ENCODE measurements at regions not wholly inside any gene's neighbourhood (a gene's known extent, or its start where the extent isn't known, plus 50 kb on each side); places are given as distances from the start of the nearest gene placed in this dataset.

DNA sequence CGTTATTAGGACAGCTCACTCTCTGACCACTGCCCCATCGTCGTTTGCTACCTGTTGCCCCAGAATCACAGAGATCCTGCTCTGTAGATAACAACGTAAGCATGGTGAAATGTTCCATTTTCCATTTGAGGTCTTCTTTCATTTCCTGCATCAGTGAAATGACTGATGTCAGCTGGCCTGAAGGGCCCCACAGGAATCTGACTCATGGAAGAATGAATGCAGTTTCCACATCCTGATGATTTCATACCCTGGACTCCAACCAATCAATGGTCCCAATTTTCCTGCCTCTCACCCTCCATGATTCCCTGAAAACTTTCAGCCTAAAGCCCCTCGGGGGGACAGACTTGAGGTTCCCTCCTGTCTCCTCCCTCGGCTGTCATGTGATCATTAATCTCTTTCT, 394.4 kb upstream of the CDH4 start:
- Mint-ChIP-seq H3K27ac (no peak overlapping the region), H3K4me3 (no peak overlapping the region), H3K36me3 (no peaks in the 10 kb centered on the region), H3K4me1 (no peaks in the 10 kb centered on the region), H3K27me3 (no peaks in the 10 kb centered on the region), H3K9me3 (peaks cover 5 to 8% of the 10 kb centered on the region in 2 donors)
- DNase-seq (no peak), ATAC-seq (replicated peaks) (no peak)

DNA sequence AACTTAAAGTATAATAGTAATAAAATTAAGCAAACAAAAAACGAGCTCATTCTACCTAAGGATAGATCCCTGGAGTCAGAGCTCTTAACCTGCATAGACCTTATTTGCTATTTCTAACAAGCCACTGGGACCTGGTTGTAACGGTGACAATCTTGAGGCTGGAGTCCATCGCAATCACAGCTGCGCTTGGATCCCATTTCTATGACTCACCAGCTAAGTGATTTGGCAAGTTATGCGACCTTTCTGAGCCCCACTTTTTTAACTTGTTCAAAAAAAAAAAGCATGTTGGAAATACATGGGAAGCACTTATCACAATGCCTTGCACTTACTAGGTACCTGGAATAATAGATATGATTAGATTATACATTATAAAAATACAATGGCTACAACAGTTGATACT, 389.5 kb upstream of the CDH4 start:
- H3K27ac Mint-ChIP-seq = no peak overlapping the region
- peaks cover 0 to 3% of the 10 kb centered on the region in 2 donors for H3K9me3 Mint-ChIP-seq
- no peak for DNase-seq
- no peak overlapping the region for H3K4me3 Mint-ChIP-seq
- peaks cover 0 to 6% of the 10 kb centered on the region in 2 donors for H3K27me3 Mint-ChIP-seq
- H3K4me1 Mint-ChIP-seq = no peaks in the 10 kb centered on the region
- ATAC-seq (replicated peaks) = no peak
- no peaks in the 10 kb centered on the region for H3K36me3 Mint-ChIP-seq

DNA sequence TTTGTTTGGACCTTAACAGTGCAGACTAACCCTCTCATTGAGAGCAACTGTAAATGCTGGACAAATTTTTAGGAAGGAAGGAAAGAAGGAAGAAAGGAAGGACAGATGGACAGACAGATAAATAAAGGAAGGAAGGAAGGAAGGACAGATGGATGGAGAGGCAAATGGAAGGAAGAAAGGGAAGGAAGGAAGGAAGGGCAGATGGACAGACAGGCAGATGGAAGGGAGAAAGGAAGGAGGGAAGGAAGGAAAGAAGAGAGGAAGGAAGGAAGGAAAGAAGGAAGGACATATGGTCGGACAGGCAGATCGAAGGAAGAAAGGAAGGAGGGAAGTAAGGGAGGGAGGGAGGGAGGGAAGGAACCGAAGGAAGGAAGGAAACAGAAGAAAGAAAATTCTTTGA, 388.5 kb upstream of the CDH4 start:
- ATAC-seq (replicated peaks) (no peak), DNase-seq (no peak)
- Mint-ChIP-seq H3K27ac (no peak overlapping the region), H3K4me3 (no peak overlapping the region), H3K4me1 (no peaks in the 10 kb centered on the region), H3K36me3 (no peaks in the 10 kb centered on the region), H3K9me3 (peaks cover 0 to 3% of the 10 kb centered on the region in 2 donors), H3K27me3 (peaks cover 0 to 6% of the 10 kb centered on the region in 2 donors)

DNA sequence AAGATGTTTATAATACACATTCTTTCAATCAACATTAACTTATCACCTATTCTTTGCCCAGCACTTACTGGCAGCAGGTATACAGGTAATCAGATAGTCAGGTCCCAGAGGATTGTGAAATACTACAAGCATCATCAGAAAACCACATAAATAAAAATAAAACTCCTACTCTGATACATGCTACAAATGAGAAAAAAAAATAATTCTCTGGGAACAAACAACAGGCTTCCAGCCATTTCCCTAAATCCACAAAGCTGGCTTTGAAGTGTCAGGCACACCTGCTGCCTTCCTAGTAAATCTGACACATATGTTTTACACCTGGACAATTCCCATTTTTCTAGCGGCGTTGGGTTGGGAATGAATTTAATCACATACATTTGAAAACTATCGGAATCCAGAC, 384.5 kb upstream of the CDH4 start:
- DNase-seq = no peak
- Mint-ChIP-seq H3K9me3 (peaks cover 0 to 3% of the 10 kb centered on the region in 2 donors), H3K36me3 (no peaks in the 10 kb centered on the region), H3K27ac (no peak overlapping the region), H3K4me1 (no peaks in the 10 kb centered on the region), H3K4me3 (no peak overlapping the region), H3K27me3 (peaks cover 0 to 6% of the 10 kb centered on the region in 2 donors)
- ATAC-seq (replicated peaks) = no peak

DNA sequence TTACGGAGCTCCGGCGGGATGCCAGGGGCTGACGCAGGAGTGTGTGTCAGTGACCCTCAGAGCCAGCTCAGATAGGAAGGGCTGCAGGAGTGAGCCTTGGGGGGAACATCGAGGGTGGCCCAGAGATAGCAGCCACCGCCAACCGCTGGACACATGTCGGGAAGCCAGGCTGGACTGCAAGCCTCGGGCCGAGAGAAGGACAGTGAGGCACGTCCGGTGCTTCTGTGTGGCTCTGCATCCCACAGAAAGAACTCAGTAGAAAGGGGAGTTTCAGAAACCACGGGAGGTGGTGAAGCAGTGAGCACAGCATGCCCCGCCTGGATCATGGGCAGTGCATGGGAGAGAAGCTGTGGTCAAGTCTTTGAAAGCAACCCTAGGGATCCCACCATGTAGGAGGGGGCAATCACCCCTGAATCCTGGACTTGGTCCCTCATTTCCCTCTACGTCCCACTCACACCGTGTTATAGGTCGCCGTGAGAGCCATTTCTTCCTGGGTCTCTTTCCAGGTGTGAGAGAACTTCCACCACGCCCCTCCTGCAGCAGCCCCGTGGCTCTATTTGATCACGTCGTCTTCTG, 383.7 kb upstream of the CDH4 start:
- Mint-ChIP-seq H3K36me3 (no peaks in the 10 kb centered on the region), H3K9me3 (peaks cover 0 to 2% of the 10 kb centered on the region in 2 donors), H3K4me3 (no peak overlapping the region), H3K27me3 (peaks cover 0 to 4% of the 10 kb centered on the region in 2 donors), H3K4me1 (no peaks in the 10 kb centered on the region), H3K27ac (no peak overlapping the region)
- DNase-seq (no peak), ATAC-seq (replicated peaks) (no peak)

DNA sequence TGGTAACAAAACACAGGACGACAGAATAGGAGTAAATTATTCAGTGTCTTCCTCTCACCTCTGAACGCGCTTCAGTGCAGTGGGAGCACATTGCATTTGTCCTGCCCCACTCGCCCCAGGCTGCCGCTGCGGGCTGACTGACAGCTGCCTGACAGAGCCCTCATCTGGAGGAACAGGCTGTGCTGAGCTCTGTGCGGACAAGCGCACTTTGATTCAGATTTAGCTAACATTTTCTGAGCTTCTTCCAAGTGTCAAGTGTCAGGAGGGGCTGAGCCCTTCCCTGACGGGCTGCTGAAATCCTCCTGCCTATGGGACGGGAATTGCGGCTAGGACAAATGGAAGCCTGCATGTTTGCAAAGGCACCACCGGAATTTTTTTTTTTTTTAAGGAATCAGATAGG, 383.0 kb upstream of the CDH4 start:
- Mint-ChIP-seq H3K27me3 (no peaks in the 10 kb centered on the region), H3K36me3 (no peaks in the 10 kb centered on the region), H3K27ac (no peak overlapping the region), H3K9me3 (no peaks in the 10 kb centered on the region), H3K4me1 (no peaks in the 10 kb centered on the region), H3K4me3 (no peak overlapping the region)
- ATAC-seq (replicated peaks) = no peak
- no peak for DNase-seq

DNA sequence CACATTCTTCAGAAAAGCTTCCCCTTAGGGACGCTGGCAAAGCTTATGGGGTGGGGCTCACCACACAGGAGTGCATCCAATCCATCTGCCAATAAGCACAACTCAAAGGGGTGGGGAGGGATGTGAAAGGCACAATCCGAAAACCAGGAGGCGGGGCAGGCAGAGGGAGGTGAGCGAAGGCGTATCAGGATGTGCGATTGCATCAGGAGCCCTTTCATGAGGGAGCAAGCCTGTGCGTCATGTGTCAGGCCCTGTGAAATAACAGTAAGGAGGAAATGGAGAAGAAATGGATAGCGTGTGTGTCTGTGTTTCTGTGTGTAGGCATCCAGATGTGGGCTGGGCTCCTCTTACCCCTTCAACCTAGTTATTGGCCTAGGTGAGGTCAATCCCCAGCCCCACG, 382.4 kb upstream of the CDH4 start:
- no peak overlapping the region for H3K4me3 Mint-ChIP-seq
- ATAC-seq (replicated peaks) = no peak
- H3K9me3 Mint-ChIP-seq = no peaks in the 10 kb centered on the region
- no peaks in the 10 kb centered on the region for H3K36me3 Mint-ChIP-seq
- no peak overlapping the region for H3K27ac Mint-ChIP-seq
- no peaks in the 10 kb centered on the region for H3K4me1 Mint-ChIP-seq
- no peak for DNase-seq
- no peaks in the 10 kb centered on the region for H3K27me3 Mint-ChIP-seq

DNA sequence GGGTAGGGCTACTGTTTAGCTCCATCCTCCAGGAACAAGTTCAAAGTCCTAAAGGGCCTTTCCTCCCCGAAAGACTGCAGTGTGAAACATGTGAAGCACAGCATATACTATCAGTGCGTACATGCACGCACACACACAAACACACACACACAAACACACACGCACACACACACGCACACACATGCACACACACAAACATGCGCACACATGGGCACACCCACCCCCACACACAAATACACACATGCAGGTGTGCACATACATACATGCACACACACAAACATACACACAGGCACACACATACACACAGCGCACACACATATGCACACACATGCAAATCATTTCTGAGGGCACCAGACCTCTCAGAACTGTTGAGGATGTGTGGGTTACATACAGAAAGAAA, 382.0 kb upstream of the CDH4 start:
- no peaks in the 10 kb centered on the region for H3K9me3 Mint-ChIP-seq
- DNase-seq (no peak), ATAC-seq (replicated peaks) (no peak)
- no peak overlapping the region for H3K4me3 Mint-ChIP-seq
- no peaks in the 10 kb centered on the region for H3K36me3 Mint-ChIP-seq
- H3K27me3 Mint-ChIP-seq = no peaks in the 10 kb centered on the region
- no peaks in the 10 kb centered on the region for H3K4me1 Mint-ChIP-seq
- no peak overlapping the region for H3K27ac Mint-ChIP-seq

DNA sequence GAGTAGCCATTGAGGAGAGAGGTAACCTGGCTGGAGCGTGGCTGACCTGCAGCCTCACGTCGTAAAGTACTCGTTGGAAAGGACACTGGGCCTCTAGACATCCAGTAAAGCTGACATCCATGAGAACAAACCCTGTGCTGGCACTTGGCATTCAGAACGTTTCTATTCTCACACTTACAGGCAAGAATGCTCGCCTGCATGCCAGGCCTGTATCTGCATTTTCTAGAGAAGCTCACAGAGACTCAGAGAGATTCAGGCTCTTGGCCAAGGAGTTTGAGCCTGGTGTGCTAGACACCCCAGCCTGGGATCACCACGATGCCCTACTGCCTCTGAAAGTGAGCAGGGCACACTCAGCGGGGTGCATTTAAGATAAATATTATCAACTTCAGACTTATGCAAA, 379.8 kb upstream of the CDH4 start:
- no peak overlapping the region for H3K27ac Mint-ChIP-seq
- no peak for DNase-seq

DNA sequence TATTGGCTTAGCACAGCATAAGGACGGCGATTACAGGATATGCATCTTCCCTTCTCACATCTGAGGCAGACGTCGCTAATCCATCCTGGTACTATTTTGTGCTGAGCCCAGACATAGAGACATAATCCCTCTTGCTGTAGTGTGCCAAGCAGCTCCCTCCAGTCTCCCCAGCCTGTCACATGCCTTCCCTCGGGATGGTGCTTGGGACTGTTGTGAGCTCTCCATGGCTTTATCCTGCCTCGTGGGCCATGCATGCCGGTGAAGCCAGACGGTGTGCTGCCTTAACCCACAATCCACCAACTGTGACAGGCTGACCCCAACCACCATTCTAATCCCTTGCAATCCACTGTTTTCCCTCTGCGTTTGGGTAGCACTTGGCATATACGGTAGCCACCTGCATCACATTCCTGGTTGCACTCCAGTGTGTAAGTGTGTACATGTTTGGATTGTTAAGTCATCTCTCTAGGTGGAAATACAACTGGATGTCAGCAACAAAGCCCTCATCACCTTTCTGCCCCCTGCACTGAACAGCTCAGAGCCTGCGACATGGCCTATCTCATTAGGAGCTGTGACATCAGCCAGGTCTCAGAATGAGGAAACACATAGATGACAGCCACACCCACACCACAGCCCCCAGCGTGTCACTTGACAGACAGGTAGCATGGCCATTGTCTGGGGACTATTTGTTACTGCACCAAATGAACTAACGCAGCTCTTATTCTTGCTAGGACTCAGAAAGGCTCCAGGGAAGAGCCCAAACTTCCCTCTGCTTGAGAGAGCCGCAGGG, 374.8 kb upstream of the CDH4 start:
- no peaks in the 10 kb centered on the region for H3K36me3 Mint-ChIP-seq
- H3K4me1 Mint-ChIP-seq = no peaks in the 10 kb centered on the region
- peaks cover 2 to 4% of the 10 kb centered on the region in 2 donors for H3K9me3 Mint-ChIP-seq
- no peaks in the 10 kb centered on the region for H3K27me3 Mint-ChIP-seq
- ATAC-seq (replicated peaks) (no peak), DNase-seq (no peak)
- no peak overlapping the region for H3K27ac Mint-ChIP-seq
- no peak overlapping the region for H3K4me3 Mint-ChIP-seq

More for the DNA sequence above, 379.8 kb upstream of the CDH4 start:
- no peaks in the 10 kb centered on the region for H3K27me3 Mint-ChIP-seq
- H3K36me3 Mint-ChIP-seq = no peaks in the 10 kb centered on the region
- no peaks in the 10 kb centered on the region for H3K9me3 Mint-ChIP-seq
- no peaks in the 10 kb centered on the region for H3K4me1 Mint-ChIP-seq
- no peak overlapping the region for H3K4me3 Mint-ChIP-seq
- ATAC-seq (replicated peaks) = no peak

DNA sequence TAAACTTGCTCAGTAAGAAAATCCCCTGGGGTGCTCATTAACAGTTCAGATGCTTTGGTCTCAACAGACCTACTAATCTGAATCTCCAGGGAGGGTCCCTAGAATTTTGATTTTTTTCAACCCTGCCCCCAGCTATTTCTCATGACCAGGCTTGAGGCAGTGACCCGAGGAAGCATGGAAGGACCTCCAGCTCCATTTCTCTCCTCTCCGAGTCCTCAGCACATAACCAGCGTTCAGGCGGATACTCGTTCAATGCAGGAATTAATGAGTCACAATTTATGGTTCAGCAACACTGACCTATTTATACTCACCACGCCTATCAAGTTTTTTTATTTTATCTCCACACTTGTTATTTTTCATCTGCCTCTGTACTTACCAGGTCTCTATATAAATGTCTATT, 369.2 kb upstream of the CDH4 start:
- no peak overlapping the region for H3K4me3 Mint-ChIP-seq
- ATAC-seq (replicated peaks) (no peak), DNase-seq (no peak)
- H3K36me3 Mint-ChIP-seq = no peaks in the 10 kb centered on the region
- H3K4me1 Mint-ChIP-seq = no peaks in the 10 kb centered on the region
- peaks cover 2 to 4% of the 10 kb centered on the region in 2 donors for H3K9me3 Mint-ChIP-seq
- no peaks in the 10 kb centered on the region for H3K27me3 Mint-ChIP-seq
- no peak overlapping the region for H3K27ac Mint-ChIP-seq

DNA sequence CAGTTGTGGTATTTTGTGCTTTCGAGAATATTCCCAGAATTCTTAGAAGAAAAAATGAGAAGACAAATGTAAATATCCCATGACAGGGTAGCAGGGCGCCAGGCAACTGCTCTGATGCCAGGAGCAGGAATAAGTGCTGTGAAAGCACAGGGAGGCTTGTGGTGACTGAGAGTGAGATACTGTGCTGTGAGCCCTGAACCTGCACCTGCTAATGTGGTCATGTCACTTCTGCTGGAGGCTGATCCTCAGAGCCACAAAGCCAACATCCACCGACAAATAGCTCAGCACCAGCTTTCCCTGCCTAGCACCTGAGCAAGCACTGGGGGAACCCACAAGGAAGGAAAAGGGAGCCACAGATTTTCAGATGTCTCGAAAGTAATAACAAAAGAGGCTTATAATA, 368.6 kb upstream of the CDH4 start:
- no peaks in the 10 kb centered on the region for H3K4me1 Mint-ChIP-seq
- no peaks in the 10 kb centered on the region for H3K27me3 Mint-ChIP-seq
- no peak overlapping the region for H3K27ac Mint-ChIP-seq
- H3K9me3 Mint-ChIP-seq = peaks cover 2 to 4% of the 10 kb centered on the region in 2 donors
- ATAC-seq (replicated peaks) = no peak
- H3K36me3 Mint-ChIP-seq = no peaks in the 10 kb centered on the region
- DNase-seq = no peak
- H3K4me3 Mint-ChIP-seq = no peak overlapping the region

DNA sequence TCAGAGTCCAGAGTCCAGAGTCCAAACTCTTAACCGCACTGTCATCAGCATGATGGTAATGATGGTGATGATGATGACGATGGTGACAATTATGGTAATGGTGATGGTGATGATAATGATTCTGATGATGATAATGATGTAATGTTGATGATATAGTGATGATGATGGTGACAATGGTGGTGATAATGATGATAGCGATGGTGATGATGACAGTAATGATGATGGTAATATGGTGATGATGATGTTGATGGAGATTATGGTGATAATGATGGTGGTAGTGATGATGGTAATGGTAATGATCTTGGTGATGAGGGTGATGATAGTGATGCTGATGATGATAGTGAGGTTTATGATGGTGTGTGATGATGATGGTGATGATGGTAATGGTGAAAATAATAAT, 367.8 kb upstream of the CDH4 start:
- no peak for DNase-seq
- peaks cover 0 to 4% of the 10 kb centered on the region in 2 donors for H3K9me3 Mint-ChIP-seq
- no peak overlapping the region for H3K4me3 Mint-ChIP-seq
- no peaks in the 10 kb centered on the region for H3K27me3 Mint-ChIP-seq
- no peaks in the 10 kb centered on the region for H3K4me1 Mint-ChIP-seq
- no peak overlapping the region for H3K27ac Mint-ChIP-seq
- ATAC-seq (replicated peaks) = no peak
- H3K36me3 Mint-ChIP-seq = no peaks in the 10 kb centered on the region

DNA sequence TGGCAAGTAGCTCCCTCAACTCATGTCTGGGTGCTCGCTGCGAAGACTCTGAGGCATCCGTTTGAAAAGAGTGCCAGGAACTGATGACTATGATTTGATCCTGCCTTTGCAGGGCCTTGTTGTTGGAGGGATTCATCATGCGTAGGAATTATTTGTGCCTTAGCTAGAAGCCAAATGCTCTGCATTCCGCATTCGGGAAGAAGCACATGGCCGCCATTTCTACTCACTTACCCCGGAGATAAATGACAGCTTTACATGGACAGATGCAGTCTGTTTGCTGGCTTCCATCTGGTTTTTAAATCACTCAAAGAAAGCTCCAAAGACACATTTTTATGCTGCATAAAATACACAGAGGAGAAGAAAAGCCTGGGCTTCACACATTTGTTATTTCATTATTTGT, 363.3 kb upstream of the CDH4 start:
- Mint-ChIP-seq H3K9me3 (no peaks in the 10 kb centered on the region), H3K36me3 (no peaks in the 10 kb centered on the region), H3K4me1 (no peaks in the 10 kb centered on the region), H3K27me3 (no peaks in the 10 kb centered on the region), H3K27ac (no peak overlapping the region), H3K4me3 (no peak overlapping the region)
- DNase-seq (no peak), ATAC-seq (replicated peaks) (no peak)

DNA sequence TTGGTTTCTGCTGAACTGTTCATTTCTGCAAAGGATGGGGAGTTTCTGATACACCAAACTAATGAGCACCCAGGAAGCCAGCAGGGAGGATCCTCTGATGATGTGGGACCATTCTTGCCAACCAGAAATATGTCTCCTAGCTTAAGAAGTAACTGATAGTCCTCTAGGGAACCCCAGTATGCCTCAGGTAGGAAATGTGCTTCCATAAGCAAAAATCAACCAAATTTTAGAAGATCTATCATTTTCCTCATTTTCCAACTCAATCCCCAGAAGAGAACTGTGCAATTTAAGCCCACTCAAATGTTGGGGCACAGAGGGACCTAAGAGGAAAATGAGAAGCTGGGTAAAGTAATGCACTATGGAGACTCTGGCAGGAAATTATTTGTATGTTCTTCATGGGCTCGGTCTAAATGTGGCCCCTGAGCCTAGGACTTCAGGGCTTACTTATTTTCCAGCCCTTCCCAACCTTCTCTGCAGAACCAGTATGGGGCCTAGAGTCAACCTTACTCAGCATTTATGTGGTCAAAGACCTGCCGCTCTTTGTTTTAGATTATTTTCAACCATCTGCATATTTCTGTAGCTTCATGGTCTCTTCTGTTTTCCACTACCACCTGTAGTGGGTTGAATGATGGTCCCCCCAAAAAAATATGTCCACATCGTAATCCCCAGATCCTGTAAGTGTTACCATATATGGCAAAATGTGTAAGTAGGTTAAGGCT, 359.8 kb upstream of the CDH4 start:
- H3K27me3 Mint-ChIP-seq = no peaks in the 10 kb centered on the region
- DNase-seq (no peak), ATAC-seq (replicated peaks) (no peak)
- no peaks in the 10 kb centered on the region for H3K4me1 Mint-ChIP-seq
- H3K4me3 Mint-ChIP-seq = no peak overlapping the region
- no peak overlapping the region for H3K27ac Mint-ChIP-seq
- H3K36me3 Mint-ChIP-seq = no peaks in the 10 kb centered on the region
- no peaks in the 10 kb centered on the region for H3K9me3 Mint-ChIP-seq

Measured in stimulated activated naive B cell treated with anti-CD40 and anti-IgM and Interleukin-4, amounts not matched to agents 10 μg/mL and 1 μg/mL and 100 μg/mL, for 72 hours (primary cell).